H1 (cell line): ENCODE measurements at regions not wholly inside any gene's neighbourhood (a gene's known extent, or its start where the extent isn't known, plus 50 kb on each side); places are given as distances from the start of the nearest gene placed in this dataset.

Source experiments
- CTCF ChIA-PET: fragments of 300-600 bp; sonication (Branson Sonifier 250); formaldehyde crosslinking; loops from one replicate; lab custom pipeline; 2021; ENCODE audit not compliant: partially characterized antibody; lab: Charles Lee
- POLR2A ChIA-PET: fragments of 300-600 bp; sonication (Branson Sonifier 250); formaldehyde crosslinking; loops from one replicate; lab custom pipeline; 2021; ENCODE audit warnings: inconsistent platforms; ENCODE audit not compliant: partially characterized antibody; lab: Charles Lee
- DNase-seq, 2 experiments: peaks; one replicate each; pipeline versions ENCODE4 v3.0.0 to v3.0.0-alpha.2; 2010 to 2022; ENCODE audit warnings: low spot score in 2 of 2, low read depth in 1 of 2, mixed read lengths in 1 of 2
- FAIRE-seq: peaks from 2 replicates; lab custom pipeline; 2011; peaks lifted over from hg19 to GRCh38; lab: Jason Lieb, UNC
- H2AFZ ChIP-seq: 2 replicates; pipeline ENCODE4 v1.8.1; 2012; ENCODE audit warnings: low read length, inconsistent platforms
- H2AK5ac ChIP-seq: 2 replicates; pipeline ENCODE4 v1.6.1; 2013; ENCODE audit warnings: low read depth, low read length
- H2BK120ac ChIP-seq: replicated peaks from 2 replicates; pipeline ENCODE3; 2013; ENCODE audit warnings: low read depth, low read length, inconsistent platforms
- H2BK12ac ChIP-seq: 2 replicates; pipeline ENCODE4 v1.6.1; 2013; ENCODE audit warnings: low read depth, low read length
- H2BK15ac ChIP-seq: 2 replicates; pipeline ENCODE4 v1.6.1; 2013; ENCODE audit warnings: low read length
- H2BK20ac ChIP-seq: 2 replicates; pipeline ENCODE4 v1.6.1; 2013; ENCODE audit warnings: low read length
- H2BK5ac ChIP-seq: 2 replicates; pipeline ENCODE4 v1.6.1; 2013; ENCODE audit warnings: low read depth, low read length
- H3K14ac ChIP-seq: 2 replicates; pipeline ENCODE4 v1.6.1; 2013; ENCODE audit warnings: inconsistent platforms; ENCODE audit not compliant: insufficient read length
- H3K18ac ChIP-seq: 2 replicates; pipeline ENCODE4 v1.6.1; 2013; ENCODE audit warnings: low read length; ENCODE audit errors: extremely low read depth
- H3K23ac ChIP-seq: 2 replicates; pipeline ENCODE4 v1.6.1; 2013; ENCODE audit warnings: inconsistent platforms; ENCODE audit not compliant: insufficient read length
- H3K23me2 ChIP-seq: 2 replicates; pipeline ENCODE4 v1.6.1; 2013; ENCODE audit warnings: low read depth, low read length
- H3K27ac ChIP-seq: 2 replicates; pipeline ENCODE4 v1.6.1; 2011; ENCODE audit warnings: low read depth, low read length, inconsistent platforms
- H3K27me3 ChIP-seq, 4 experiments: replicated peaks in 1 of 4; 1 replicate in 1 of 4; 2 replicates in 3 of 4; pipeline versions ENCODE4 v1.6.1 to v1.8.1; 2011 to 2013; ENCODE audit warnings: low read length in 3 of 4, mild to moderate bottlenecking in 3 of 4, inconsistent platforms in 2 of 4, mixed read lengths in 2 of 4, moderate library complexity in 1 of 4; ENCODE audit not compliant: control insufficient read depth in 3 of 4, insufficient read depth in 3 of 4; ENCODE audit errors: extremely low read depth in 1 of 4
- H3K36me3 ChIP-seq, 4 experiments: 2 replicates each; pipeline versions ENCODE4 v1.6.1 to v1.8.1; 2011 to 2013; ENCODE audit warnings: mild to moderate bottlenecking in 4 of 4, low read length in 3 of 4, moderate library complexity in 2 of 4, control low read depth in 1 of 4, inconsistent platforms in 1 of 4; ENCODE audit not compliant: insufficient read depth in 4 of 4, control insufficient read depth in 2 of 4
- H3K4ac ChIP-seq: replicated peaks from 2 replicates; pipeline ENCODE3; 2013; ENCODE audit warnings: low read length, low read depth, mixed read lengths, inconsistent platforms; ENCODE audit not compliant: insufficient read length
- H3K4me1 ChIP-seq, 4 experiments: replicated peaks in 1 of 4; 1 replicate in 1 of 4; 2 replicates in 3 of 4; pipeline versions ENCODE4 v1.6.1 to v1.8.1; 2011 to 2013; ENCODE audit warnings: low read length in 3 of 4, inconsistent platforms in 2 of 4, mixed read lengths in 1 of 4; ENCODE audit not compliant: insufficient read depth in 4 of 4, control insufficient read depth in 3 of 4
- H3K4me2 ChIP-seq, 2 experiments: 2 replicates each; pipeline versions ENCODE4 v1.6.1 to v1.8.1; 2011 to 2013; ENCODE audit warnings: low read depth in 2 of 2, low read length in 2 of 2, control low read depth in 1 of 2, inconsistent platforms in 1 of 2, mild to moderate bottlenecking in 1 of 2; ENCODE audit not compliant: insufficient read depth in 1 of 2
- H3K4me3 ChIP-seq, 4 experiments: fragments of 200-600, 300-600 bp in 1 of 4; sonication (generic), shearing (Covaris generic), sonication (Bioruptor Twin) in 1 of 4; 2 replicates each; pipeline versions ENCODE4 v1.5.1 to v1.8.1; 2011 to 2016; ENCODE audit warnings: low read length in 4 of 4, low read depth in 3 of 4, control low read depth in 2 of 4, inconsistent platforms in 2 of 4, mild to moderate bottlenecking in 2 of 4, mixed read lengths in 1 of 4, moderate library complexity in 1 of 4; ENCODE audit not compliant: insufficient read depth in 2 of 4; ENCODE audit errors: extremely low read depth in 1 of 4
- H3K56ac ChIP-seq: replicated peaks from 2 replicates; pipeline ENCODE3; 2013; ENCODE audit warnings: low read depth, mild to moderate bottlenecking, mixed read lengths, low read length, inconsistent platforms; ENCODE audit not compliant: insufficient read length
- H3K79me1 ChIP-seq: 2 replicates; pipeline ENCODE4 v1.6.1; 2013; ENCODE audit warnings: low read depth, low read length, control low read depth
- H3K79me2 ChIP-seq, 2 experiments: 2 replicates each; pipeline versions ENCODE4 v1.6.1 to v1.8.1; 2012 to 2013; ENCODE audit warnings: low read length in 2 of 2, mild to moderate bottlenecking in 2 of 2, inconsistent platforms in 1 of 2; ENCODE audit not compliant: insufficient read depth in 2 of 2, control insufficient read depth in 1 of 2
- H3K9ac ChIP-seq, 4 experiments: replicated peaks in 1 of 4; 1 replicate in 1 of 4; 2 replicates in 3 of 4; pipeline versions ENCODE4 v1.6.1 to v1.8.1; 2011 to 2013; ENCODE audit warnings: low read depth in 3 of 4, low read length in 3 of 4, control low read depth in 2 of 4, mild to moderate bottlenecking in 2 of 4, moderate library complexity in 2 of 4, inconsistent platforms in 1 of 4; ENCODE audit errors: extremely low read depth in 1 of 4
- H3K9me3 ChIP-seq, 2 experiments: 2 replicates each; pipeline versions ENCODE4 v1.6.1 to v1.8.1; 2012 to 2013; ENCODE audit warnings: mild to moderate bottlenecking in 2 of 2, moderate library complexity in 2 of 2, control low read depth in 1 of 2, inconsistent platforms in 1 of 2, low read depth in 1 of 2, low read length in 1 of 2, mixed read lengths in 1 of 2; ENCODE audit not compliant: insufficient read depth in 2 of 2
- H4K20me1 ChIP-seq, 2 experiments: replicated peaks in 1 of 2; 2 replicates each; pipeline versions ENCODE3 to v1.8.1; 2011 to 2013; ENCODE audit warnings: inconsistent platforms in 2 of 2, low read length in 2 of 2, mild to moderate bottlenecking in 1 of 2; ENCODE audit not compliant: insufficient read depth in 2 of 2, control insufficient read depth in 1 of 2
- H4K5ac ChIP-seq: 2 replicates; pipeline ENCODE4 v1.6.1; 2013; ENCODE audit warnings: low read length, low read depth, mixed read lengths, inconsistent platforms; ENCODE audit not compliant: insufficient read length
- H4K8ac ChIP-seq: 2 replicates; pipeline ENCODE4 v1.8.0; 2013; ENCODE audit warnings: mild to moderate bottlenecking, moderate library complexity, low read length, inconsistent platforms; ENCODE audit not compliant: insufficient read depth; ENCODE audit errors: extremely low read depth
- H4K91ac ChIP-seq: replicated peaks from 2 replicates; pipeline ENCODE3; 2013; ENCODE audit warnings: low read length, mixed read lengths, inconsistent platforms; ENCODE audit not compliant: insufficient read length
- ATF3 ChIP-seq: IDR thresholded peaks from 2 replicates; pipeline ENCODE4 v1.6.1; 2011; ENCODE audit warnings: low read depth, mild to moderate bottlenecking, low read length; ENCODE audit not compliant: insufficient read depth
- CHD1 ChIP-seq: IDR thresholded peaks from 2 replicates; pipeline ENCODE4 v1.6.1; 2012; ENCODE audit warnings: low read depth, low read length, improper control_type of control experiment
- GTF2F1 ChIP-seq: IDR thresholded peaks from 2 replicates; pipeline ENCODE4 v1.6.1; 2012; ENCODE audit warnings: low read depth, low read length, improper control_type of control experiment, borderline replicate concordance
- JUND ChIP-seq: IDR thresholded peaks from 2 replicates; pipeline ENCODE4 v1.6.1; 2011; ENCODE audit warnings: mild to moderate bottlenecking, improper control_type of control experiment, low read length
- POU5F1 ChIP-seq: IDR thresholded peaks from 2 replicates; pipeline ENCODE4 v1.6.1; 2011; ENCODE audit warnings: low read depth, mild to moderate bottlenecking, low read length, moderate library complexity
- RFX5 ChIP-seq: IDR thresholded peaks from 2 replicates; pipeline ENCODE4 v1.6.1; 2011; ENCODE audit warnings: low read depth, low read length, improper control_type of control experiment, borderline replicate concordance
- SP4 ChIP-seq: IDR thresholded peaks from 2 replicates; pipeline ENCODE4 v1.6.1; 2012; ENCODE audit warnings: low read length, inconsistent platforms
- TCF12 ChIP-seq: IDR thresholded peaks from 2 replicates; pipeline ENCODE4 v1.6.1; 2011; ENCODE audit warnings: low read depth, mild to moderate bottlenecking, low read length
- WGBS, 2 experiments: shearing (Covaris generic) in 1 of 2; methylation state at CpG; one replicate each; pipeline versions ENCODE4 v1.1.6 to v1.1.7; 2013 to 2015; ENCODE audit warnings: low lambda C conversion rate in 2 of 2, mixed read lengths in 2 of 2, inconsistent platforms in 1 of 2, low coverage in 1 of 2, missing lambda C conversion rate in 1 of 2; ENCODE audit not compliant: insufficient replicate concordance in 2 of 2, insufficient coverage in 1 of 2, insufficient read length in 1 of 2; ENCODE audit errors: extremely low coverage in 1 of 2, missing lambda C conversion rate in 1 of 2; 5-methylcytosine and 5-hydroxymethylcytosine counted together
- TF ChIP-seq, protein P1 (sequence below): IDR thresholded peaks from 2 replicates; pipeline ENCODE4 v1.6.1; 2012; ENCODE audit warnings: inconsistent platforms
- TF ChIP-seq, protein P2 (sequence below), 3 experiments: IDR thresholded peaks; 1 replicate in 2 of 3; 2 replicates in 1 of 3; pipeline versions ENCODE4 v1.5.1 to v1.6.1; 2011; ENCODE audit warnings: low read length in 3 of 3, mild to moderate bottlenecking in 3 of 3, inconsistent platforms in 2 of 3, low read depth in 1 of 3, moderate library complexity in 1 of 3; ENCODE audit not compliant: insufficient read depth in 1 of 3; ENCODE audit errors: control extremely low read depth in 1 of 3

DNA sequence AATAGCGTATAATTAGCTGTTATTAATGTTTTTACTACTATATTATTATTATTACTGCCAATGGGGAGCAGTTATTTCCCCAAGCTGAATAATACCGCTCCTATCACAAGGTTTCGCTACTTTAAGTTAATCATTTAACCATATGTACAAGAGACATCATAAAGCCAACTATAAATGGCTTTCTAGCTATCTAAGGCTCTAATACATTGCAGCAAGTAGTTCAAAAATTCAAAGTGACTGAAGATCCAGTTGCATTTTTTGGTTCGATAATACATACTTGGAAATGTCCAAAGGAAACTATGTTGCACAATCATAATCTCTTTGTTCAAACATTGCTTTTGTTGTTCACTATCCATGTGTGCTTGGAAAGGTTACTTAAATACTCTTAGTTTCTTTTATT, 952.0 kb upstream of the MBL2 start:
- Histone ChIP-seq H3K4me1 (no peaks in the 10 kb centered on the region), H3K9ac (no peak overlapping the region), H4K20me1 (no peaks in the 10 kb centered on the region), H3K27me3 (no peaks in the 10 kb centered on the region), H4K8ac (no peak overlapping the region), H3K36me3 (no peaks in the 10 kb centered on the region), H2BK20ac (no peak overlapping the region), H2BK15ac (no peak overlapping the region), H3K23me2 (peaks cover 3% of the 10 kb centered on the region), H3K23ac (no peak overlapping the region), H2BK120ac (no peak overlapping the region), H4K91ac (no peak overlapping the region), H3K56ac (no peak overlapping the region), H3K18ac (no peak overlapping the region), H3K79me2 (no peaks in the 10 kb centered on the region), H2AK5ac (no peak overlapping the region), H2BK12ac (no peak overlapping the region), H3K79me1 (no peaks in the 10 kb centered on the region), H3K14ac (no peak overlapping the region), H3K27ac (no peak overlapping the region), H2BK5ac (no peak overlapping the region), H3K9me3 (no peaks in the 10 kb centered on the region), H3K4me3 (no peak overlapping the region), H3K4ac (no peak overlapping the region), H2AFZ (no peak overlapping the region), H4K5ac (no peak overlapping the region), H3K4me2 (no peak overlapping the region)
- ChIA-PET POLR2A (interaction anchor here (0.6 kb wide), 1 partner anchor 152 kb away, joined by 3 read pairs; no protein-coding TSS in a partner anchor), CTCF (no interaction called here)
- DNase-seq (no peak), FAIRE-seq (no peak)
- WGBS, 2 experiments, result 94% methylated on average over 4 of the region's 4 CpGs; no CpG with 5 or more reads in 1 of the 2 experiments
- TF ChIP-seq POU5F1 (no peak), ATF3 (no peak), TCF12 (no peak), SP4 (no peak), CHD1 (no peak), GTF2F1 (no peak), RFX5 (no peak), JUND (no peak)
- TF ChIP-seq, protein P1, sequence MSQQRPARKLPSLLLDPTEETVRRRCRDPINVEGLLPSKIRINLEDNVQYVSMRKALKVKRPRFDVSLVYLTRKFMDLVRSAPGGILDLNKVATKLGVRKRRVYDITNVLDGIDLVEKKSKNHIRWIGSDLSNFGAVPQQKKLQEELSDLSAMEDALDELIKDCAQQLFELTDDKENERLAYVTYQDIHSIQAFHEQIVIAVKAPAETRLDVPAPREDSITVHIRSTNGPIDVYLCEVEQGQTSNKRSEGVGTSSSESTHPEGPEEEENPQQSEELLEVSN, result no peak
- TF ChIP-seq, protein P2, sequence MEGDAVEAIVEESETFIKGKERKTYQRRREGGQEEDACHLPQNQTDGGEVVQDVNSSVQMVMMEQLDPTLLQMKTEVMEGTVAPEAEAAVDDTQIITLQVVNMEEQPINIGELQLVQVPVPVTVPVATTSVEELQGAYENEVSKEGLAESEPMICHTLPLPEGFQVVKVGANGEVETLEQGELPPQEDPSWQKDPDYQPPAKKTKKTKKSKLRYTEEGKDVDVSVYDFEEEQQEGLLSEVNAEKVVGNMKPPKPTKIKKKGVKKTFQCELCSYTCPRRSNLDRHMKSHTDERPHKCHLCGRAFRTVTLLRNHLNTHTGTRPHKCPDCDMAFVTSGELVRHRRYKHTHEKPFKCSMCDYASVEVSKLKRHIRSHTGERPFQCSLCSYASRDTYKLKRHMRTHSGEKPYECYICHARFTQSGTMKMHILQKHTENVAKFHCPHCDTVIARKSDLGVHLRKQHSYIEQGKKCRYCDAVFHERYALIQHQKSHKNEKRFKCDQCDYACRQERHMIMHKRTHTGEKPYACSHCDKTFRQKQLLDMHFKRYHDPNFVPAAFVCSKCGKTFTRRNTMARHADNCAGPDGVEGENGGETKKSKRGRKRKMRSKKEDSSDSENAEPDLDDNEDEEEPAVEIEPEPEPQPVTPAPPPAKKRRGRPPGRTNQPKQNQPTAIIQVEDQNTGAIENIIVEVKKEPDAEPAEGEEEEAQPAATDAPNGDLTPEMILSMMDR (IDR thresholded peaks at IDR 0.05; ENCODE audit: control extremely low read depth in 1 of 3, insufficient read depth in 1 of 3, low read depth in 1 of 3, low read length in 3 of 3), result no peak
